SW480 (cell line): ENCODE measurements at regions not wholly inside any gene's neighbourhood (a gene's known extent, or its start where the extent isn't known, plus 50 kb on each side); places are given as distances from the start of the nearest gene placed in this dataset.

Experiments used
- DNase-seq: peaks from one replicate; pipeline ENCODE4 v3.0.0-alpha.2; 2016; ENCODE audit warnings: low spot score

DNA sequence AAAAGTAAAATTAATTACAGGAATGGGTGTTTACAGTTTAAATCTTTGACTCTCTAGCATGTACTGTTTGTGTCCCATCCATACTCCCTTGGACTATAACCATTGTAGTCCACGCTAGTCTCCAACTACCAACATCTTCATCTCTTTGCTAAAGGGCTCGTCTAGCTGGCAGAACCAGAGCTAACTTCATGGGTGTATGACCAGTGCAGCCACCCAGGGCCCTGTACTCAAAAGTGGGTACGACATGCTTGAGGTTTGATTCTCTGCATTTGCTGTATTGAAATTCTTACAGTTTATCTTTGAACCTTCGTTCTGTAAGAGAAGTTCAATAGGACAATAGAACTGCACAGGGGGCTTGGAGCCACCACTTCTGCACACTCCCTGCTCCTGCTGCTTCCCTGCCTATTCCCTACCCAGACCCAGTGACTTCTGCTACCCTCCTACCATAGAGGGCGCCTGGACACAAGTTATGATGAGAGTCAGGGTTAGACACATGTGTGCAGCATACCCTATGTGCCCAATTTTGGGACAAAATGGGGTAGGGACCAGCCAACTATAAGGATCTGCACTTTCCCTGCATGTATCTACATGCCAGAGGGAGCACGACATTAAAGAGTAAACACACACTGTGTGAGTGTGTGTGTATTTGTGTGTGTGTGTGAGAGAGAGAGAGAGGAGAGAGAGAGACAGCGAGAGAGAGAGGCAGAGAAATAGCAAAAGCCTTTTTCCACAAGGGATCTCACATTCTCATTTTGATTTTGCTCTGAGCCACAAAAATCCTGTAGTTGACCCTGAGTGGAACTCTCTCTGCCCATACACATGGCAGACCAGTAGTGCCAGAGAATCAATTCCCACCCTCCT lies 59.0 kb upstream of the NECTIN3 start:
- peak; percentile 2 for DNase-seq
